GM12892 (cell line): ENCODE measurements at regions not wholly inside any gene's neighbourhood (a gene's known extent, or its start where the extent isn't known, plus 50 kb on each side); places are given as distances from the start of the nearest gene placed in this dataset.

Experiments used
- POLR2AphosphoS5 ChIP-seq: IDR thresholded peaks from 2 replicates; pipeline ENCODE4 v1.6.1; 2011; ENCODE audit warnings: low read depth, low read length, control low read depth
- TAF1 ChIP-seq: IDR thresholded peaks from 2 replicates; pipeline ENCODE4 v1.6.1; 2011; ENCODE audit warnings: low read depth, mild to moderate bottlenecking, control low read depth, low read length, borderline replicate concordance

GRCh38 chr4:136457004-136457403 is 1075.3 kb downstream of the PCDH18 start:
- no peak for TF ChIP-seq TAF1
- TF ChIP-seq POLR2AphosphoS5, result no peak
